ENCODE measurements at regions not wholly inside any gene's neighbourhood (a gene's known extent, or its start where the extent isn't known, plus 50 kb on each side); places are given as distances from the start of the nearest gene placed in this dataset.

- H2AK5ac ChIP-seq (ENCODE audit: low read depth, low read length), result no peak overlapping the region
- no peak overlapping the region for H2AFZ ChIP-seq (ENCODE audit: low read length)
- no peak overlapping the region for H3K9ac ChIP-seq (replicated peaks in 1 of 4; ENCODE audit: extremely low read depth in 1 of 4, low read depth in 3 of 4, low read length in 3 of 4)
- H3K4me3 ChIP-seq (ENCODE audit: extremely low read depth in 1 of 4, insufficient read depth in 2 of 4, low read depth in 3 of 4, low read length in 4 of 4), result no peak overlapping the region
- DNase-seq (ENCODE audit: low read depth in 1 of 2, low spot score in 2 of 2) (no peak), FAIRE-seq (no peak)
- POLR2A ChIA-PET (ENCODE audit: partially characterized antibody), result interaction anchor here (1.0 kb wide), 1 partner anchor 9 kb away, joined by 4 read pairs; no protein-coding TSS in a partner anchor
- no peaks in the 10 kb centered on the region for H3K79me1 ChIP-seq (ENCODE audit: low read depth, low read length)
- H4K20me1 ChIP-seq (replicated peaks in 1 of 2; ENCODE audit: control insufficient read depth in 1 of 2, insufficient read depth in 2 of 2, low read length in 2 of 2), result no peaks in the 10 kb centered on the region
- H4K91ac ChIP-seq (replicated peaks; ENCODE audit: insufficient read length, low read length), result no peak overlapping the region
- H3K4me1 ChIP-seq (replicated peaks in 1 of 4; ENCODE audit: control insufficient read depth in 3 of 4, insufficient read depth in 4 of 4, low read length in 3 of 4), result no peaks in the 10 kb centered on the region
- no peaks in the 10 kb centered on the region for H3K23me2 ChIP-seq (ENCODE audit: low read depth, low read length)
- no peak overlapping the region for H2BK20ac ChIP-seq (ENCODE audit: low read length)
- WGBS, 2 experiments (ENCODE audit: extremely low coverage in 1 of 2, insufficient coverage in 1 of 2, insufficient read length in 1 of 2, insufficient replicate concordance in 2 of 2, low coverage in 1 of 2, low lambda C conversion rate in 2 of 2, missing lambda C conversion rate in 1 of 2), result 92% methylated on average over 5 of the region's 5 CpGs; no CpG with 5 or more reads in 1 of the 2 experiments
- H3K27ac ChIP-seq (ENCODE audit: low read depth, low read length), result no peak overlapping the region
- CTCF ChIA-PET (ENCODE audit: partially characterized antibody), result interaction anchor here (1.0 kb wide), 1 partner anchor 123 kb away, joined by 3 read pairs; no protein-coding TSS in a partner anchor
- H2BK15ac ChIP-seq (ENCODE audit: low read length), result no peak overlapping the region
- H3K79me2 ChIP-seq (ENCODE audit: control insufficient read depth in 1 of 2, insufficient read depth in 2 of 2, low read length in 2 of 2), result no peaks in the 10 kb centered on the region
- H2BK5ac ChIP-seq (ENCODE audit: low read depth, low read length), result no peak overlapping the region
- H3K9me3 ChIP-seq (ENCODE audit: insufficient read depth in 2 of 2, low read depth in 1 of 2, low read length in 1 of 2), result no peaks in the 10 kb centered on the region
- no peak overlapping the region for H2BK12ac ChIP-seq (ENCODE audit: low read depth, low read length)
- H2BK120ac ChIP-seq (replicated peaks; ENCODE audit: low read depth, low read length), result no peak overlapping the region
- no peak overlapping the region for H3K18ac ChIP-seq (ENCODE audit: extremely low read depth, low read length)
- no peak overlapping the region for H4K5ac ChIP-seq (ENCODE audit: insufficient read length, low read depth, low read length)
- H3K36me3 ChIP-seq (ENCODE audit: control insufficient read depth in 2 of 4, insufficient read depth in 4 of 4, low read length in 3 of 4), result no peaks in the 10 kb centered on the region
- H3K56ac ChIP-seq (replicated peaks; ENCODE audit: insufficient read length, low read depth, low read length), result no peak overlapping the region
- no peak overlapping the region for H3K14ac ChIP-seq (ENCODE audit: insufficient read length)
- no peaks in the 10 kb centered on the region for H3K27me3 ChIP-seq (replicated peaks in 1 of 4; ENCODE audit: control insufficient read depth in 3 of 4, extremely low read depth in 1 of 4, insufficient read depth in 3 of 4, low read length in 3 of 4)
- H4K8ac ChIP-seq (ENCODE audit: extremely low read depth, insufficient read depth, low read length), result no peak overlapping the region
- H3K4me2 ChIP-seq (ENCODE audit: insufficient read depth in 1 of 2, low read depth in 2 of 2, low read length in 2 of 2), result no peak overlapping the region
- no peak overlapping the region for H3K4ac ChIP-seq (replicated peaks; ENCODE audit: insufficient read length, low read depth, low read length)
- H3K23ac ChIP-seq (ENCODE audit: insufficient read length), result no peak overlapping the region
- no peak for TF ChIP-seq CTBP2 (IDR thresholded peaks at IDR 0.05; ENCODE audit: borderline replicate concordance, insufficient read depth, insufficient read length, low read length)
- no peak for TF ChIP-seq MAFK (IDR thresholded peaks at IDR 0.05; ENCODE audit: low read depth, low read length)
- no peak for TF ChIP-seq BCL11A (IDR thresholded peaks at IDR 0.05; ENCODE audit: low read depth in 2 of 2, low read length in 2 of 2)
- no peak for TF ChIP-seq ATF2 (IDR thresholded peaks at IDR 0.05; ENCODE audit: low read length)
- TF ChIP-seq CEBPB (IDR thresholded peaks at IDR 0.05; ENCODE audit: low read depth, low read length), result no peak
- TF ChIP-seq CTCF (IDR thresholded peaks at IDR 0.05; ENCODE audit: control extremely low read depth in 1 of 3, insufficient read depth in 1 of 3, low read depth in 1 of 3, low read length in 3 of 3), result no peak
- no peak for TF ChIP-seq CHD2 (IDR thresholded peaks at IDR 0.05; ENCODE audit: low read length)
- TF ChIP-seq RFX5 (IDR thresholded peaks at IDR 0.05; ENCODE audit: borderline replicate concordance, low read depth, low read length), result no peak
- no peak for TF ChIP-seq SRF (IDR thresholded peaks at IDR 0.05; ENCODE audit: low read depth, low read length)
- no peak for TF ChIP-seq RBBP5 (IDR thresholded peaks at IDR 0.05; ENCODE audit: borderline replicate concordance, low read depth, low read length)
- no peak for TF ChIP-seq BACH1 (IDR thresholded peaks at IDR 0.05; ENCODE audit: low read length)
Observed at GRCh38 chr12:18946106-18946505, 183.4 kb upstream of the PLEKHA5 start.

All from H1 (cell line).